ENCODE measurements at regions not wholly inside any gene's neighbourhood (a gene's known extent, or its start where the extent isn't known, plus 50 kb on each side); places are given as distances from the start of the nearest gene placed in this dataset.
"Not testable (repeated sequence)": the region's sequence is repeated elsewhere in the genome, so short reads cannot be mapped to it uniquely, and the experiment has no call there.

DNA sequence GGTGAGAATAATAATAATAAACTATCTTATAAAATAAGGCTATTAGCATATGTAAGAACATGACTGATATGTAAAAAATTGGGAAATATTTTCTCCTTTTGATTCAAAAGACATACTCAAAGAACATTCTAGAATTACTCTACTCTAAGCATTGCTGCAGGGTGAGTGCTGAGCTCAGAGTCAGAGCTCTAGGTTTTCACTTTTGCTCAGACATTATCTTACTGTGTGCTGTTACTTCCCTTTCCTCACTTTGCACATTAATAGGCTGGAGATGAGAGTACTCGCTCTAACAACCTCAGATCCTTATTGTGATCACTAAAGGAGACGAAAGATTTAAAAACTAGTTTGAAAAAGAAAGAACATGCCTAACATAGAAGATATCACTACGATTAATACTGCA, 99.4 kb upstream of the C9orf72 start:
- DNase-seq (ENCODE audit: low read depth), result no peak

DNA sequence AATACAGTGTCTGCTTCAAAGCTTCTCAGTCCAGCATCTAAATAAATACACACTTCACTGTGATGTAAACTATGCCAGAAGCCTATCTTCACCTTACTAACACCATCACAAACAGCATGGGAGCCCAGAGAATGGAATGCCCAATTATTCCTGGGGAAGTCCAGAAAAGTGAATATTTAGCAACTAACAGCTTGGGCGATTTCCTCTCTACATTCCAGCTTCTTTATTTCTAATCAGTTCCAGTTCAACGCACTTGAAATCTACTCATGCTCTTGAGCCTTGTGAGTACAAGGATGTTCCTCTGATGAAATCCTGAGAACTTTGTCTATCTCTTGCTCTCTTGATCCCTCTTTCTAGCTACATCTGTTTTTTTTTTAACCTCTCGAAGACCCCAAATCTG, 100.4 kb upstream of the C9orf72 start:
- DNase-seq (ENCODE audit: low read depth), result no peak

DNA sequence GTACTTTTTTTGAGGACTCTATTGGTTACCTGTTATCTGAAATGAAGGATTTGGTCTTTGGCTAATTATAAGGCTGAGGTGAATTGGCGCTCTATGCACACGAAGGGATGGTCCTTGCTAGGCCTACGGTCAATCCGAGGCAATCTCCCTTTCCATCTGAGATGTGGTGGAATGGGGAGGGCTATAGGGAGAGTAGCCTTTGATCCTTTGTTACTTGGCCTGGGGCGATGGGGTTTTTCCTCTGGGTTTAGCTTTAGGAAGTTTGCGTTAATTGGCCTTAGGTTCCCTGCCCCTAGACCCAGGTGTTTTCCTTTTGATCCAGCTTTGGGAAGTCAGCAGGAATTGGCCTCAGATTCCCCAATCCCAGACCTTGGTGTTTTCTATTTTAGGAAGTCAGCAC, 102.1 kb upstream of the C9orf72 start:
- DNase-seq (ENCODE audit: low read depth), result no peak

DNA sequence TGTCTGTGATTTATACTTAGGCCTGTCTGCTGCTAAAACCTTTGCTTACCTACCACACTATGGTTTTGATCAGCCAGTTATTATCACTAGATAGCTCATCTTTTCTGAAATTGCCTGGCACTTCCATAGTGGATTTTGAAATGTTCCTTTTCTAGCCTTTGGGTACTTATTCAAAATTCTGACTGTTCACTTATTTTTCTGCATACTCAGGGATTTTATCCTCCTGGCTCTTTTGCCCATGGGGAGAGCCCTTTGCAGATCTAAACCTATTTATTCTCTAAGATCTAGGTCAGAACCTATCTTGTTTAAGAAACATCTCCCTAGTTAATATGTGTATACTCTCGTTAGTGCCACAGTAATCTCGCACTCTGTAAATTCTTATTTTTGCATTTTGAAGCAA, 103.5 kb upstream of the C9orf72 start:
- no peak for DNase-seq (ENCODE audit: low read depth)

DNA sequence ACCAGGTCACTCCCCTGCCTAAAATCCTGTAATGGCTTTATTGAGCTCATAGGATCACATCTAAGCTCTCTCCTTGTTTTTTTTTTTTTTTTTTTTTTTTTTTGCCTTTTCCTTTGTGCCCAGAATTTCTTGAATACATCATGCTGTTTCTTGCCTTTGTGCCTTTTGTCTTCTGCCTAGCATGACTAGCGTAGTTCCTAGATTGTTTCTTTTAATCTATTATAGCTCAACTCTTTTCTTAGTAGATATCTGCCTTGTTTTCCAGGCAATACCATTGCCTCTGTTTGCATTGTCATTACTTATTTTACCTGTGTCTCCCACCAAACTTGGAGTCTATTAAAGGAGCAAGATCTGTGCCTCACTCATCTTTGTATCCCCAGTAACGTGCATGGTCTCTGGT, 106.1 kb upstream of the C9orf72 start:
- DNase-seq (ENCODE audit: low read depth), result no peak

DNA sequence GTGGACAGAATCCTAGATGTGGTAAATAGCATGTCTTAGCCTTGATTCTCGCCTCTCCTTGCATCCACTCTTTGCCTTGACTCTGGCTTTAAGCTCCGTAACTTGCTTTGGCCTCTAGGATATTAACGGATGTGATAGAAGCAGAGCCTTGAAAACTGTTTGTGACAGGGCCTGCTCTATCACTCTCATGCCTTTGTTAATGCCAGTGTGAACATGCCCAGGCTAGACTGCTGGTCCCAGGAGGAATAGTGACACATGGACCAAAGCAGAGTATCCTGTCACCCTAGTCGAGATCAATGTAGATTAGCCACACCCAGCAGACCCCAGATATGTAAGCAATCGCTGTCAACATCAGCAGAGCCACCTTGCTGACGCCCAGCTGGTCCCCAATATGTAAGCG, 109.9 kb upstream of the C9orf72 start:
- DNase-seq (ENCODE audit: low read depth), result no peak

DNA sequence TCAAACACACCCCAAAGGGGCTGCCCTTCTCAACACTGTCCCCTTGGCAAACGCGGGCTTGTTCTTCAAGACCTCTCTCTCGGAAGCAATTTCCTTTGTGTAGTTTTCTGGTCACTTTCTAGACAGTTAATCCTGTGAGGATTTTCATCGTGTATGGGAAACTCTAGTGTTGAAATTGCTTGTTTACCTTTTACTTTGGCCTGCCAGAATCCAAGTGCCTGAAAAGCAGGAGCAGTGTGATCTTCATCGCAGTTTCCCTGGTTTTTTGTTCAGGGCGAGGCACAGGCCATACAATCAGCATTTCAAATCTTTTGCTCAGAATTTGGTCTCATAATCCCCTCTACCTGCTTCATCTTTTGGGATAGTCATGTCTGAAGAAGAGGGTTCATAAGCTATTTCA, 115.7 kb upstream of the C9orf72 start:
- no peak for DNase-seq (ENCODE audit: low read depth)

DNA sequence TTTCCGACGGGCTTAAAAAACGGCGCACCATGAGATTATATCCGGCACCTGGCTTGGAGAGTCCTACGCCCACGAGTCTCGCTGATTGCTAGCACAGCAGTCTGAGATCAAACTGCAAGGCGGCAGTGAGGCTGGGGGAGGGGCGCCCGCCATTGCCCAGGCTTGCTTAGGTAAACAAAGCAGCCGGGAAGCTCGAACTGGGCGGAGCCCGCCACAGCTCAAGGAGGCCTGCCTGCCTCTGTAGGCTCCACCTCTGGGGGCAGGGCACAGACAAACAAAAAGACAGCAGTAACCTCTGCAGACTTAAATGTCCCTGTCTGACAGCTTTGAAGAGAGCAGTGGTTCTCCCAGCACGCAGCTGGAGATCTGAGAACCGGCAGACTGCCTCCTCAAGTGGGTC, 117.5 kb upstream of the C9orf72 start:
- not testable (repeated sequence) for DNase-seq (ENCODE audit: low read depth)

DNA sequence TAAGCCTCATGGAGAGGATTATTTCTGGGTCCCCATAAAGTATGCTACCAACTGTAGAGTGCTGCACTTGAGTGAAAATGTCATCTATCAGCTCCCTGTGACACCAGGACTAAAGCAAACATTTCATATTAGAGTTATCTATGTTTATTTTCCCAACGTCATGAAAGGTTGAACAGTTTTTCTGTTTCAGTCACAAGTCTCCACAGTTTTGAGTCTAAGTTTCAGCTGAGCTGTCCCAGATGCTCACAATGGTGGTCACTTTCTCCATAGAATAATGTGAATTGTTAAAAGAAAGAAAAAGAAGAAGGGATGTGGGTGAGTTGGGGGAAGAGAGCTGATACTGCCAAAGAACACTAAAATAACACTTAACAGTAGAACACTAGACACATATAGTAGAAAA, 126.3 kb upstream of the C9orf72 start:
- no peak for DNase-seq (ENCODE audit: low read depth)

DNA sequence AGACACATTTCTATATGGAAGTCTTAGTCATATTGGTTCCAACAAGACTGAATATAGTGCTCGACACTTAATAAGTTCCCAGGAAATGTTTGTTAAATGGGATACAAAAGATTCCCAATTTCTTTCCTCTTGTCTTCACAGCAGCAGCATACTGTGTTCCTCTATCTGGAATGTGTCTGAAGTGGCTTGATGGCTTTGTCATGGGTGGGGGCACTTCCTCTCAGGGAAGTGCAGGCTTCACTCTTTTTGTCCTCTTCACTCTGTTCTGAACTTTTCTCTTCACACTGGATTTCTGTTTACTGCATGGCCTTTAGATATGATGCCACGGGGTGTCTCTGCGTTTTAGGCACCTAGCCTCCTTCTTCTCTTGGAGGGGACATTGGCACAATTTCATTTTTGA, 127.7 kb upstream of the C9orf72 start:
- DNase-seq (ENCODE audit: low read depth), result no peak

DNA sequence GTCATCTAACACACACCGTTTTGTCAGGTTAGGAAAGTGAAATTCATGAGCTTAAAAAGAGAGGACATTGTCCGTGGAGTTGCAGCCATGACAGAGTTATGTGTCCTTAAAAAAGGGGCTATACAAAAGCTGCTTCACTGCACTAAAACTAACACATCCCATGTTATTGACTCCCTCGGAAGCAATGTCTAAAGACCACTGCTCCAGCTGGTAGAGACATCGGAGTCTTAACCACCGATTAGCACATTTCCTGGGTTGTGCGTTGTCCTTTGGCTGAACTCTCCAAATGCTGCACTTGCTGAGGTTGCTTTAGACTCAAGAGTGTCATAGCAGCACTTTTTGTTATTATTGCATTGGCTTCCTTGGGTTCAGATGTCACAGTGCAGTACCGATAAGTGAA, 128.3 kb upstream of the C9orf72 start:
- no peak for DNase-seq (ENCODE audit: low read depth)

DNA sequence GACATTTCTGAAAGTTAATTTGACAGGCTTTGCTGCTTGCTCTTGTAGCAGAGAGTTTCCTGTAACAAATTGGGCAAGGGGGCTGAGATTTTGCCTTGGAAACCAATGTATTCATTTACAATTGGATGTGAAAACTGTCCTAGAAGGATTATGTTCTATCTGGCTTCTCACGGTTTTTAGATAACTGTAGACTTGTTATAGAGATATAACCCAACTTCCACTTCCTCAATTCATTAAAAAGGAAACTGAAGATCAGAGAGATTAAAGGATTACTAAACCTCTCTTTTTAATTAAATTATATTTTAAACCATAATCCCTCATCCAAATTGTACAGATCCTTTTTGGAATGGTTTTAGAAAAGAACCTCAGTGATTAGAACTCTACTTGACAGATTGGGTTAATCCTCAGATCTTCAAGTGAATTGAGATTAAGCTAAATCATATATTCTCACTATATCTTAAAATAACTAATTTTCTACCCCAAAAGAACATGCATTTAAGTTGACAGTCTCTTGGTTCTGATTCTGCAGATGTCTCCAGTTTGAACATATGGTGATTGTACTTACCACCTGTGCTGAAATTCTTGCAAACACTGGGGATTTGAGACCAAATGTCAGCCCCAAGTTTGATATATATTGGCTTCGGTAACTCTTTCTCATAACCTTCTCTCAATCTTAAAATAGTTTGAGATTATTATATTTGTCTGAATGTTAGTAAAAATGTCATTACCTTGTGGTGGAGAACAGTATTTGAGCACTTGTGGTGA, 130.1 kb upstream of the C9orf72 start:
- no peak for DNase-seq (ENCODE audit: low read depth)

DNA sequence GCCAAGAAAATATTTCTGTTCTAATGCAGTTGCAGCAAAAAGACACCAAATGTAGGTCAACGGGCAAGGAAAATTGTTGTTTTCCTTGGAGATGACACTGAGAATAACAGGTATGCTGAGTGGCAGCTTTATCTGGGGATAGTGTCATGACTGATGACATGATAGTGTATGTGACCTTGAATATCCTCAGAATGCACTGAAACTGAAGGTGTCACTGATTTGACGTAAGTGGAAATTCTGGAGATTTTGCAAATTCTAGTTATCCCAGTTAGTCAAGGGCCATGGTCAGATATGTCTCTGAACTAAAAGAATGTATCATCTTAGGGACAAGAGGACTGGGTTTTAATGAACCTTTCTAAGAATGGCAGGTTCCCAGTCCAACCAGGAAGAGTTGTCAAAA, 138.0 kb upstream of the C9orf72 start:
- DNase-seq (ENCODE audit: low read depth), result no peak

DNA sequence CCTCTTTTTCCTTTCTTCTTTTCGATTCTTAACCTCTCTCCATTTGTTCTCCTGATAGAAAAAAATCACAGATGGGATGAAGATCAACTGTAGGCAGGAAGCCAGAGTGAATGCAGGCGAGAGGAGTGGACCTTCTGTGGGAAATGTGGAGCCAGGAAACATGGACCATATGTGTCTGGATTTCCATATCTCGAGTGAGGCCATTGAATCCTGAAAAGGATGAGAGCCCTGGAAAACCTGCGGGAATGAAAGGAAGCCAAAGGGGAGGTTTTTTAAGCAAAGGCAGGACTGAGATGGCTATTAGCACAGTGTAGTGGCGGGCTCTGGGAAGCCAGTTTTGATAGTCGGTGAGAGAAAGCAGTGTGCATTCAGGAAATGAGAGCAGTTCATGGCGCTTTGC, 139.5 kb upstream of the C9orf72 start:
- DNase-seq (ENCODE audit: low read depth), result no peak

DNA sequence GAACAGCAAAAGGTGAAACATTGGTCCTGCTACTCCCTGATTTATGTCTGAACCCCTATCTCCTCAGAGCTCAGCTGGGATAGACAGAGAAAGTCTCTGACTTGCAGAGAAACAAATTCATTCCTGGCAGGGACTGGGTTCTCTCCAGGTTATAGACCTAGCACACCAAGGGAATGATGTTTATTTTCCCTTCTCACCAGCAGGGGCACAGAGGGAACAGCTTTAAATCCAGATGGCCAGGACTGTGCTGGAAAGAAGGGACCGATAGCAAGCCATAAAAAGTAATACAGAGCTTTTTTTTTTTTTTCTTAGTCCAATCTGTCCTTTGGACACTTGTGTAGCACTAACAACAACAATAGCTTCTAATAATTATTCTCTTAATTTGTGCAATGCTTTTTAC, 141.1 kb upstream of the C9orf72 start:
- DNase-seq (ENCODE audit: low read depth), result no peak

DNA sequence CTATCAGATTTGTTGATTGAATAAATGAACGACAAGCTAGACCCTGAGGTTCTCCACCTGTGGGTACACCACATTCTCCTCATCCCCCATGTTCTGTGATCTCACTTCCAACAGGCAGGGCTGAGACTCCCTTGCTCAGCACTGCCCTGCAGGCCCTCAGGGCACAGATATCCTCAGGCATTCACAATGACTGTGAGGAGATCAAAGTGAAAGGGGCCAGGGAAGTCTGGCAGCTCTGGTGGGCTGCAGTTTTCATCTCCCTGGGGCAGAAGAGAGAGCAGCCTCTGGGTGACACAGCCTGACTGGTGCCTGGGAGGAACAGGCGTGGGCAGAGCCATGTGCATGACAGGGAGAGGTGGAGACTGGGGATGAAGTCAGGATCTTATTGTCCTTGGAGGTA, 142.4 kb upstream of the C9orf72 start:
- DNase-seq (ENCODE audit: low read depth), result no peak

DNA sequence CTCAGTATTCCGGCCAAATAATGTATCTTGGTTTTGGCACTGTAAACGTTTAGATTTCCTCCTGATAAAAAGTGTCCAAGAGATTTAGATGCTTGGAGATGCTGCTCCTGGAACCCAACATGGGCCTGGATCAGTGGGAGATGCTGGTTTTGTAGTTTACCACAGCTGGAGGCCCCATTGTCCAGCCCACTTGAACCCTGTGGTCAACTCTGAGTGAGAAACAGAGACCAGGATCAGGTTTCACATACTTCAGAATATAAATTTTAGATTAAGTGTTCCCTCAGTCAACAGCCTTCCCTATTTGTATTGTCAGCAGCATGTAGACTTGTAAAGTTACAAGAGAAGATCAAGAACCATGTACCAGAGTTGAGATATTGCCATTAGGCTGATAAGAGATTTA, 144.7 kb upstream of the C9orf72 start:
- DNase-seq (ENCODE audit: low read depth), result no peak

DNA sequence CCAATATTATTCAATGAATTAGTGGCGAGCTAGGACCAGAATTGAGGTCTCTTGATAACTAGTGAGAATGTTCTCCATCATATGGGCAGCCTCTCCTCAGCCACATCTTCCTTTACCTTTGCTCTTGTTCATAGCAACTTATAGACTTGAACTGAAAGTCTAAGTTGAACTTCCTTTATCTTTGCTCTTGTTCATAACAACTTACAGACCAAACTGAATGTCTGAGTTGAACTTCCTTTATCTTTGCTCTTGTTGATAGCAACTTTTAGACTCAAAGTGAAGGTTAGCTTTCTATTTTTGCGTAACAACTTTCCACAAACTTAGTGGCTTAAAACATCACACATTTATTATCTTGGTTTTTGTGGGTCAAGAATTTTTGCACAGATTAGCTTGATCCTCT, 146.4 kb upstream of the C9orf72 start:
- no peak for DNase-seq (ENCODE audit: low read depth)

DNA sequence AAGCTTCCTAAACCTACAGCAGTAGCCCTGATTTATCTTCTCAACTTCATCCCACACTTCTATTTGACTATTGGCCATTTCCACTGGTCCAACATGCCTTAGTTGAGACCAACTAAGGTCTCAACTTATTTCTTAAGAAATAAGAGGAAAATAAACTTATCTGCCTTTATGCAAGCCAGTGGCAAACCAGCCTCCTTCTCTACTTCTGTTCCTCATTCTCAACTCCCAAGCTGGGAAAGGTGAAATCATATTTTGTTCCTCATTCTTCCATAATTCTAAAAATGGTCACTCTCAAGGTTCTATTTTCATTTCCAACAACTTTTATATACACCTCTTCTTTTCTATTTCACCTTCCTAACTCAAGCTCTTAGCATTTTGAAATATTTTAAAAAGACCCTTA, 149.6 kb upstream of the C9orf72 start:
- no peak for DNase-seq (ENCODE audit: low read depth)

DNA sequence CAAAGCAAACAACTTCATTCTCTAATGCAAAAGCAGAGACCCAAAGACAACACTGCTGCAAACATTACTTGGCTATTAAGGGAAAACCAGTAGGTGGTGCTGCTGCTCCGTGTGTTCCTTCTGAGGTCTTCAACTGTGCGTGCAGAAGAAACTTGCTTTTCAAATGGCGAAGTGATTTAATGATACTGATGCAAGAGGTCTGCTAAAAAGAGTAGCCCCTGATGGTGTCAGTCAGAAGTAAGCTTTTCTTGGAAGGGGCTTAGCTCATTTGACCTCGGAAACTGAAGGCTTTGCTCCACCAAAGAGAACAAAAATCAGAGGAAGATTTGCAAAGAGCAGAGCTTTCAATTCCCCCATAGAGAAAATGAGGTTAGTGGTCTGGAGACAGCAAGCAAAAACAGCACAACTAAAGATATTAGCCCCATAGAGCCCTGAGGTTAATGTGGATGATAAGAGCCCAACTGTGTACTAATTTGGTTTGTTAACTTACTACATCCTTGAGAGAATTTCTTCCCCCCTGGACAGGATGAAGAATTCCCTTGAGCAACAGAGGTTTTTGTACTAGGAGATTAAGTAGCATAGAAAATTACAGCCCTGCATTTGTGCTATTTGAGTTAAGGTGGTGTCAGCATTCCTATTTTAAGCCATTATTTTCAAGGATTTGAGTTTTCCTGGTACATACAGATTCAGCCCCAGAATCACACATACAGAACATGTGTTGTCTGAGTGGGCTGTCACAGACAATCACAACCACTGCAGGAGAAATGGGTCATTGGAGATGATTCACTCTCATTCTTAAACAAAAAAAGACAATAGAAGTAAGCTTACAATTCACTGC, 153.2 kb upstream of the C9orf72 start:
- DNase-seq (ENCODE audit: low read depth), result peak; percentile 1

DNA sequence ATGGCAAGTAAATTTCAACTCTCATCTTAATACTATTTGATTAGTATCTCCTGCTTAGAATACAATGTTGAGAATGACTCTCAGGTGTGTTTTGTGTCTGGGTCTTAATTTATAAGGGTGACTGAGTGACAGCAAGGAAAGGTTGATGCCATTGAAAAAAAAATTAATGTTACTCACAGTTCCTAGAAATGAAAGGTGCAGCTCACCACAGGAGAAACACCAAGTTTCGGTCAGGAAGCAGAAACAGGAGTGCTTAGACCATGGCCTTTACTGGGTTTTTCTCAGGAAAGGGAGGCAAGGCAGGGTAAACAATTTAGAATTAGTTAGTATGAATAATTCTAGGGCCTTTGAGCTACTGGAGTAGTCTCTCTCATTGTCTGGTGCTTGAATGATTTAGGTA, 159.2 kb upstream of the C9orf72 start:
- no peak for DNase-seq (ENCODE audit: low read depth)

DNA sequence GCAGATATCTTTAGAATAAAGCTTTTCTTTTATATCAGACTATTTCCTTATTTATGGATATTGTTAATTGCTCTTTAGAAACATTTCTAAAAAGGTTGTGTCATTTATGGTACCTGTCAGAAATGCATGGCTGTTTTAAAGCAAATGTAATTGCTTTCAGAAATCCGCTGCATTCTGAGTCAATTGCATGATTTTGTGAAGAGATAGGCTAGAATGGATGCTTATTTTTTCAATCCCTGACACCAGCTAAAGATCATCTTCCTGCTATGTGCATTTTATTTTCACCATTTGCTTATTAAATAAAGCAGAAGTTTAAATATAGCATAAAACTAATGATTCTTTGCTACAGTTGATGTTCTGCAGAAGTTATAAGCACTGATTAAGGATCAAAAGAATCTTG, 170.2 kb upstream of the C9orf72 start:
- DNase-seq (ENCODE audit: low read depth), result no peak

DNA sequence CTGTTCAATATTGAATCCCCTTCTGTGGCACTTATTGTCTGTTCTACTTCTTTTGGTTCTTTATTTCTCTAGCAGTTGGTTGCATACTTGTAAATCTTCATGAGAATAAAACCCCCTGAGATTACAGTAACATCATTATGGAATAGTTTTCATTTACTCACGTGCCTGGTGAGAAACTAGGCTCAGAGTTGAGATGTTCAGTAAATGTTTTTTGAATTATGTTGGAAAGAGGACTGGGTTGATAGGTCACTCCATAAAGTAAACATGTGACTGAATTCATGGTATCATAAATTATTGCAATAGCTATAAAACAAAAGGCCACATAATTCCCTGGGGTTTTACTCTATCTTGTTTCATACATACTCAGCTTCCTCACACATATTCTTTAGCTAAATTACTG, 174.2 kb upstream of the C9orf72 start:
- no peak for DNase-seq (ENCODE audit: low read depth)

DNA sequence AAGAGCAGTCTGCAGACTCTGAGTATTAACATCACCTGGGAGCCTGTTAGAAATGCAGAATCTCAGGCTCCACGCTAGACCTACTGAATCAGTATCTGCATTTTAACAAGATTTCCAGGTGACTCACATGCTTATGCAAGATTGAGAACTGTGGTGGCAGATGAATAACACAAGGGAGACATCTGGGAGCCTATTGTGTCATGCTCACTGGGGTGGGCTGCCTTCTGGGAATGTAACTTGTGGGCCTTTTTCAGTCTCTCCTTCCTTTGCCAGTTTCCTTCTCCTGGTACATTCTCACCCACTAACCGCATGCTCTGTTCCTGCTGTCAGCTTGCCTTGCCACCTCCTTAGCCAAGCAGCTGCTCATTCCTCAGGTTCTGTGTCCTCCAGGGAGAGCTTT, 176.6 kb upstream of the C9orf72 start:
- no peak for DNase-seq (ENCODE audit: low read depth)

All from RPMI7951 (cell line).